ENCODE measurements at regions not wholly inside any gene's neighbourhood (a gene's known extent, or its start where the extent isn't known, plus 50 kb on each side); places are given as distances from the start of the nearest gene placed in this dataset.

- no peaks in the 10 kb centered on the region for H3K4me1 ChIP-seq (ENCODE audit: control insufficient read depth in 1 of 2, low read depth in 2 of 2)
- no peak for ATAC-seq (ENCODE audit: insufficient number of reproducible peaks, low FRiP score, low read depth)
- DNase-seq (ENCODE audit: low spot score), result no peak
- H3K27me3 ChIP-seq (replicated peaks; ENCODE audit: insufficient read depth), result no peaks in the 10 kb centered on the region
- no peaks in the 10 kb centered on the region for H3K9me3 ChIP-seq
- H3K36me3 ChIP-seq, result no peaks in the 10 kb centered on the region
- no peak overlapping the region for H3K4me3 ChIP-seq
- H3K27ac ChIP-seq, result no peak overlapping the region
- TF ChIP-seq, protein P1, sequence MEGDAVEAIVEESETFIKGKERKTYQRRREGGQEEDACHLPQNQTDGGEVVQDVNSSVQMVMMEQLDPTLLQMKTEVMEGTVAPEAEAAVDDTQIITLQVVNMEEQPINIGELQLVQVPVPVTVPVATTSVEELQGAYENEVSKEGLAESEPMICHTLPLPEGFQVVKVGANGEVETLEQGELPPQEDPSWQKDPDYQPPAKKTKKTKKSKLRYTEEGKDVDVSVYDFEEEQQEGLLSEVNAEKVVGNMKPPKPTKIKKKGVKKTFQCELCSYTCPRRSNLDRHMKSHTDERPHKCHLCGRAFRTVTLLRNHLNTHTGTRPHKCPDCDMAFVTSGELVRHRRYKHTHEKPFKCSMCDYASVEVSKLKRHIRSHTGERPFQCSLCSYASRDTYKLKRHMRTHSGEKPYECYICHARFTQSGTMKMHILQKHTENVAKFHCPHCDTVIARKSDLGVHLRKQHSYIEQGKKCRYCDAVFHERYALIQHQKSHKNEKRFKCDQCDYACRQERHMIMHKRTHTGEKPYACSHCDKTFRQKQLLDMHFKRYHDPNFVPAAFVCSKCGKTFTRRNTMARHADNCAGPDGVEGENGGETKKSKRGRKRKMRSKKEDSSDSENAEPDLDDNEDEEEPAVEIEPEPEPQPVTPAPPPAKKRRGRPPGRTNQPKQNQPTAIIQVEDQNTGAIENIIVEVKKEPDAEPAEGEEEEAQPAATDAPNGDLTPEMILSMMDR (IDR thresholded peaks at IDR 0.05), result no peak
Measured at GRCh38 chr20:55615818-55616217, 389.5 kb downstream of the CBLN4 start.

- DNase-seq (ENCODE audit: low spot score) (no peak), ATAC-seq (ENCODE audit: insufficient number of reproducible peaks, low FRiP score, low read depth) (no peak)
- H3K4me1 ChIP-seq (ENCODE audit: control insufficient read depth in 1 of 2, low read depth in 2 of 2), result no peaks in the 10 kb centered on the region
- no peaks in the 10 kb centered on the region for H3K27me3 ChIP-seq (replicated peaks; ENCODE audit: insufficient read depth)
- TF ChIP-seq, protein P1 (IDR thresholded peaks at IDR 0.05), result no peak
- H3K4me3 ChIP-seq, result no peak overlapping the region
- no peaks in the 10 kb centered on the region for H3K9me3 ChIP-seq
- no peak overlapping the region for H3K27ac ChIP-seq
- H3K36me3 ChIP-seq, result no peaks in the 10 kb centered on the region
Measured at GRCh38 chr20:55614220-55614757, 391.0 kb downstream of the CBLN4 start.

GRCh38 chr20:55610756-55611155 is 394.6 kb downstream of the CBLN4 start:
- ATAC-seq (ENCODE audit: insufficient number of reproducible peaks, low FRiP score, low read depth) (no peak), DNase-seq (ENCODE audit: low spot score) (no peak)
- no peaks in the 10 kb centered on the region for H3K4me1 ChIP-seq (ENCODE audit: control insufficient read depth in 1 of 2, low read depth in 2 of 2)
- no peak overlapping the region for H3K27ac ChIP-seq
- H3K27me3 ChIP-seq (replicated peaks; ENCODE audit: insufficient read depth), result no peaks in the 10 kb centered on the region
- no peaks in the 10 kb centered on the region for H3K9me3 ChIP-seq
- H3K4me3 ChIP-seq, result no peak overlapping the region
- no peaks in the 10 kb centered on the region for H3K36me3 ChIP-seq
- TF ChIP-seq, protein P1 (IDR thresholded peaks at IDR 0.05), result no peak

- H3K27ac ChIP-seq, result no peak overlapping the region
Measured at GRCh38 chr20:55605594-55605993, 399.7 kb downstream of the CBLN4 start.

GRCh38 chr20:55597526-55597925 is 407.8 kb downstream of the CBLN4 start:
- Histone ChIP-seq H3K9me3 (no peaks in the 10 kb centered on the region), H3K4me1 (ENCODE audit: control insufficient read depth in 1 of 2, low read depth in 2 of 2) (peaks cover 0 to 19% of the 10 kb centered on the region in 2 donors), H3K36me3 (no peaks in the 10 kb centered on the region), H3K4me3 (no peak overlapping the region), H3K27me3 (replicated peaks; ENCODE audit: insufficient read depth) (no peaks in the 10 kb centered on the region), H3K27ac (no peak overlapping the region)
- no peak for DNase-seq (ENCODE audit: low spot score)
- TF ChIP-seq, protein P1 (IDR thresholded peaks at IDR 0.05), result no peak
- ATAC-seq (ENCODE audit: insufficient number of reproducible peaks, low FRiP score, low read depth), result no peak

More at GRCh38 chr20:55605594-55605993, 399.7 kb downstream of the CBLN4 start:
- DNase-seq (ENCODE audit: low spot score) (no peak), ATAC-seq (ENCODE audit: insufficient number of reproducible peaks, low FRiP score, low read depth) (no peak)
- TF ChIP-seq, protein P1 (IDR thresholded peaks at IDR 0.05), result no peak
- Histone ChIP-seq H3K27me3 (replicated peaks; ENCODE audit: insufficient read depth) (no peaks in the 10 kb centered on the region), H3K9me3 (no peaks in the 10 kb centered on the region), H3K4me3 (no peak overlapping the region), H3K4me1 (ENCODE audit: control insufficient read depth in 1 of 2, low read depth in 2 of 2) (no peaks in the 10 kb centered on the region), H3K36me3 (no peaks in the 10 kb centered on the region)
